SIG-M5 treated with dmso at 0.1 percent for 504 hours (cell line): ENCODE measurements at regions not wholly inside any gene's neighbourhood (a gene's known extent, or its start where the extent isn't known, plus 50 kb on each side); places are given as distances from the start of the nearest gene placed in this dataset.
"Not testable (repeated sequence)": the region's sequence is repeated elsewhere in the genome, so short reads cannot be mapped to it uniquely, and the experiment has no call there.

ENCODE experiments used
- DNase-seq: peaks from one replicate; lab custom pipeline; 2025; ENCODE audit not compliant: unreplicated experiment; lab: John Stamatoyannopoulos, UW

DNA sequence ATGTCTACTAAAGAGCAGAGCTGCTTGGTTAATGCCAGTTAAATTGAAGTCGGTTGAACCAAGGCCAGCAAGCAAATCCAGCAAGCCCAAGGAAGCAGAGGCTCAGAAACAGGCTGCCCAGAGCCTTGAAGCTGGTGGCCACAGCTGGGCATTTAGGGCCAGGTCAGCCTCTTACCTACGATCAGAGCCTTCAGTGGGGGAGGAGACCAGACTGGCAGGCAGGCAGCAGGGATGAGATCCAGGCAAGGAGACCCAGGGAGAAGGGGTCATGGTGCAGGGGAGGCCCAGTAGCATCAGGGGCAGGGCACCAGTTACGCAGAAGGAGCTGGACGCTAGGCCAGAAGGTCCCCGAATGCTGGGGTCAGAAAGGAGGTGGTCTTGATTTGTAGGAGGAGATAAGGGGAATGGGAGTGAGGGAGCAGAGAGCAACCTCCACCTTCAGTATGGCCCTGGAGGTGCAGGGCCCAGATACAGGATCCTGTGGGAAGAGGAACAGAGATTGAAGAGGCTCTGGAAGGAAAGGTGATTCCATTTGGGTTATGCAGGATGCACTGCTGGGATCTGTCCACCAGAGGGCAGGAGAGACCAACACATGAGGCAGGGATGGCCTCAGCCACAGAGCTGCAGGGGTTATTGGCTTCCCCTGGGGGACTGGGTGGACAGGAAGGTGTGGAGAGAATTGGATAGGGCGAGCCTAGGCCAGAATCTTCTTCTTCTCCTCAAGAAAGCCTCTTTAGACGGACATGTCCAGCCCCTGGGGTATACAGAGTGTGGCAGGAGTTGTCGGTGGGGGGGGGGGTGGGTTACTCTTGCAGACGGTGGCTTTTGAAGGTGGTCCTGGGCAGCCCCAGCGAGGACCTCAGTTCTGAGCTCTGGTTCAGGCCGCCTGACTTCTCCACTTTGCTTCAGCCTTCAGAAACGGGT is 132.6 kb upstream of the PODXL start:
- DNase-seq = peak; percentile 39

DNA sequence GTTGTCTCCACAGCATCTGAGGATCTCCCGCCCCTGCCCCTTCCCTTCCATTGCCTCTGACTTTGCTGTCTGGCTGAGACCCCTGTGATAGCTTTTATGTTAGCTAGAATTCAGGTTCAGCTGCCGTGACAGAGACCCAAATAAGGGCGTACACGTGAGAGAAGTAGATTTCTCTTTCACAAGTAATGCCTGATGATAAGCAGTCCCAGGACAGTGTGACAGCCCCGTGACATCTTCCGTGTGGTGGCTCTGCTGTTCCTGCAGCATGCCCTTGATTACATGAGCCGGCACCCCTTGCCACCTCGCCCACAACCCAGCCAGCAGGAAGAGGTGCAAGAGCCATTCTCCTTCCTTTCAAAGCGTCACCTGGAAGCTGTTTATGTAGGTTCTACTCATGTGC is 130.9 kb upstream of the PODXL start:
- DNase-seq = no peak

- no peak for DNase-seq
These were observed 130.4 kb upstream of the PODXL start for GRCh38 chr7:131686833-131687232.

- no peak for DNase-seq
These were observed 127.2 kb upstream of the PODXL start for GRCh38 chr7:131683536-131684125.

DNA sequence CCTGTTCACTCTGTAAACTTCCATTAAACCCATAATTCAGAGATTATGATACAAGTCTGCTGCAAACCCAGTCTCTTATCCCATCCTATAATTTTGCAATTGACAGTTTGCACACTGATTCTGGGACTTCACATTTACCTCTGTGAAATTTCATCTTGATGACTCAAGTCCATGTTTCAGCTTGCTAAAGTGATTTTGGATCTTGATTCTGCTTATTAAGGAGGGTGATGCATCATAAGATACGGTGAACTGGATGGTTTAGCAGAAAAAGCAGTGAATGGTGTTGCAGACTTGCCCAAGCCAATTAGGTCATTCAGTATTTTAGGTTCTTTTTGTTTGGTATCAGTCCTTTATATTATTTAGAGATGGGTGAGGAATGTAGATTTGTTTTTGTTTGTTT is 125.5 kb upstream of the PODXL start:
- DNase-seq = no peak

DNA sequence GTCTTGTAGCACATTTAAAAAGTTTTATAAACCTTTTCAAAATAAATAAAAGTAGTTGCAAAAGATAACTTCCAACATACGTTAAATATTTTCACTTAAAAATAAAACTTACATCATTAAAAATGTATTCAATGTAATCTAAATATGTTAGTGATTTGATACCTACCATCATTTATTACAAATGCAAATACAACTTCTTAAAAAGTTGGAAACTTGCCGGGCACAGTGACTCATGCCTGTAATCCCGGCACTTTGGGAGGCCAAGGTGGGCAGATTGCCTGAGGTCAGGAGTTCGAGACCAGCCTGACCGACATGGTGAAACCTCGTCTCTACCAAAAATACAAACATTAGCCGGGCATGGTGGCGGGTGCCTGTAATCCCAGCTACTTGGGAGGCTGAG is 122.6 kb upstream of the PODXL start:
- not testable (repeated sequence) for DNase-seq

DNA sequence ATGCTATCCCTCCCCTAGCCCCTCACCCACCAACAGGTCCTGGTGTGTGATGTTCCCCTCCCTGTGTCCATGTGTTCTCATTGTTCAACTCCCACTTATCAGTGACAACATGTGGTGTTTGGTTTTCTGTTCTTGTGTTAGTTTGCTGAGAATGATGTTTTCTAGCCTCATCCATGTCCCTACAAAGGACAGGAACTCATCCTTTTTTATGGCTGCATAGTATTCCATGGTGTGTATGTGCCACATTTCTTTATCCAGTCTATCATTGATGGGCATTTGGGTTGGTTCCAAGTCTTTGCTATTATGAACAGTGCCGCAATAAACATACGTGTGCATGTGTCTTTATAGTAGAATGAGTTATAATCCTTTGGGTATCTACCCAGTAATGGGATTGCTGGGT is 120.4 kb upstream of the PODXL start:
- not testable (repeated sequence) for DNase-seq

- DNase-seq = no peak
These were observed 117.7 kb upstream of the PODXL start for GRCh38 chr7:131674131-131674530.

DNA sequence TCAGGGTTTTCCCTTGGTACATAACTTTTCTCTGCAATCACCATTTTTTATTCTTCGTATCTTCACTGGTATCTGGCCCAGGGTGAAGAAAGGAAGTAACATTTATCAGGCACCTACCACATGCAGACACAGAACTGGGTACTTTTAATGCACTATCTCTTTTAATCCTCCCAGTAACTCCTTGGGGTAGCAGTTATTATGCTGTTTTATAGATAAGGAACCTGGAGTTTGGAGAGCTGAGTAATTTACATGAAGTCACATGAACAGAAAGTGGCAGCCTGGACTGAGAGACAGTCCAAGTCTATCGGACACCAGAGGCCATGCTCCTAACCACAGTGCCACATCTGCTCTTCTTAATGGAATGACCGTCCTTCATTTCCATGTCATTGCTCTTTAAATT is 117.1 kb upstream of the PODXL start:
- DNase-seq = no peak

GRCh38 chr7:131670406-131670805 is 114.0 kb upstream of the PODXL start:
- DNase-seq = no peak

GRCh38 chr7:131667699-131668098 is 111.3 kb upstream of the PODXL start:
- DNase-seq = no peak

- no peak for DNase-seq
These were observed 108.6 kb upstream of the PODXL start for GRCh38 chr7:131665021-131665420.

DNA sequence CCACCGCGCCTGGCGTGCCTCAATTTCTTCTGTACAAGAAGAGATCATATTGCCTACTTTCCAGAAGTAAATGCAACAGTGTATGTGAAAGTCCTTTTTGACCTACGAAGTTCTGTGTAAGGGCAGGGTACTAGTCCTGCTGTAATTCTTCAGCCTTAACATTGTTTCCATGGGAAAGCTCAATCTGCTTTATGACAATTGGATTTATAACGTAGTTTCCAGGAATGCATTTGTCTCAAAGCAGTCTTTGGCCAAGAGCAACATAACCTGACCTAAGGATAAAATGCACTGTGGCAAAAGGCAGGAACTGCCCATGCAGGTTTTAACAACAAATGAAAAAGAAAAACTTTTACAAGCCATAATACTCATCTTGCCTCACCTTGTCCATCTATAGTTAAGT is 108.1 kb upstream of the PODXL start:
- DNase-seq = no peak

DNA sequence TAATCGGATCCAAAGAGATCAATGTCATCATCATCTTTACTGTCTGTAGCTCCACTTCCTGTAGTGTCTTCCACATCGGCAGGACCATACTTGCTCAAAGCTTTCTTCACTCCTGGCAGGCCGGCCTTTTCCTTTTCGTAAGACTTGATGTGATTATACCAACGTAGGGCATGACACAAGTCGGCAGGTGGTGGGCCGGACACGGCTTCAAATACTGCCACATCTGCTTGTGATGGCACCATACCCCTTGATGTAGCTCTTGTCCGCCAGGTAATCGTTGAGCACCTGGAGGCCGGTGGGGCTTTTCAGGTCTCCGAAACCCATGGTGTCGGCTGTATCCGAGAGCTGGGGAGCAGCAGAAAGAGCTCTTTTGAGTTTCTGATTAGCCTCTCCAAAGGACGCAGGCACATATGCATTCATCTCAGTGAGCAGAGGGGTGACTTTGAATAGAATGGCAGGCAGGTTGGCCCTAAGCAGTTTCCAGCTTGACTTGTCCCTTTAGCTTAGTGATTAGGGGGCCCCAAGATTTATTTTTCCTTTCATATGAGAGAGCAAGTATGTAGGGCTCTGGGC is 106.0 kb upstream of the PODXL start:
- not testable (repeated sequence) for DNase-seq

- no peak for DNase-seq
These were observed 101.5 kb upstream of the PODXL start for GRCh38 chr7:131657881-131658280.

- no peak for DNase-seq
These were observed 100.7 kb upstream of the PODXL start for GRCh38 chr7:131656980-131657723.

DNA sequence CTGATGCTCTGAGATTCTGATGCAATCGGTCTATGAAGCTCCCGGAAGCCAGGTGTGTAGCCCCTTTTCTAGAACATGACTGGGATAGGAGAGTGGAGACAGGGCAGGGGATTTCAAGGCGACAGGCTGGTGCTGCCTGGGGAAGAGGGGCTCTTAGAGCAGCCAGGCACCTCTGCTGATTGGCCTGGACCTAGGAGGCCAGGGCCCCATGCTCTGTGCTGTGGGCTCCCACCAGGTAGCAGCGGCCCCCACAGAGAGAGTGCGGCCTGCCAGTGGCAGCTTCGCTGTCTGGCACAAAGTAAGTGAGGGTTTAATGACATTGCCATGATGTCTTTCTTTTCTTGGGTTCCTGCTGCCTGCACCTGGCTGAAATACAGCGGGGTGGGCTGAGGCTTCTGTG is 99.4 kb upstream of the PODXL start:
- DNase-seq = no peak

GRCh38 chr7:131655447-131655846 is 99.0 kb upstream of the PODXL start:
- DNase-seq = no peak

DNA sequence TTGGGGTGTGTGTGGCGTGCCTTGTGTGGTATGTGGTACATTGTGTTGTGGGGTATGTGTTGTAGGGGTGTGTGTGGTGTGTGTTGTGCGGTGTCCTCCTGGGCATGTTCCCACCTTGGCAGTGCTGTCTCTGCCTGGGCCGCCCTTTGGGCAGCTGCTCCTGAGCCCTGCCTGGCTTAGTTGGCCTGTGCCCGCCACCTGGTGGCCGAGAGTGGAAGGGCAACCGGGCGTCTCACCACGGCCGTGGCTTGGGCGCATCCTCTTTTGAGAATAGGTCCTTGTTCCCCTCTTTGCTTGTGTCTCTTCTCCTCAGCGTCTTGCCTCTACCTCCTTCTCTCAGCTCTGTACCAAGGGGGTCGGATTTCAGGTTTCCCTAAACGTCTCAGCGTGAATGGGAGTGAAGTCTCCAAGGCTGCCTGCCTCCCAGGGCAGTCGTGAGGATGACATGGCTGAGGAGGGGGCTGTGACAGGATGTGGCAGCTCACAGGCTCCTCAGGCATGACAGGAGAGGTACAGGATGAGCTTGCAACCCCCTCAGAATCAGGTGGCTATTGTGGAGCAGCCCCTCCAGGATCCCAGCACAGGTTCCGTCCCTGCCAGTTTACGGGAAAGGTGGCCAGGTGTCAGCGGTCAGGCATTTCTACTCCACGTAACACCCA is 98.4 kb upstream of the PODXL start:
- peak; percentile 54 for DNase-seq

- no peak for DNase-seq
These were observed 97.8 kb upstream of the PODXL start for GRCh38 chr7:131654249-131654558.
